ENCODE measurements at regions not wholly inside any gene's neighbourhood (a gene's known extent, or its start where the extent isn't known, plus 50 kb on each side); places are given as distances from the start of the nearest gene placed in this dataset.

- no peaks in the 10 kb centered on the region for H3K36me3 ChIP-seq (ENCODE audit: insufficient read depth, low read length, poor library complexity, severe bottlenecking)
- ChIA-PET CTCF (no interaction called here), POLR2A (ENCODE audit: low non-redundant PET) (no interaction called here)
- no peaks in the 10 kb centered on the region for H3K9me3 ChIP-seq (ENCODE audit: low read depth, low read length, poor library complexity, severe bottlenecking)
- intact Hi-C loops (cut with micrococcal nuclease; ENCODE audit: unreplicated experiment) = no loop called here
- no peak overlapping the region for H3K4me3 ChIP-seq (ENCODE audit: low read depth, low read length, poor library complexity, severe bottlenecking)
- TF ChIP-seq CTCF (conservative IDR thresholded peaks at IDR 0.05; ENCODE audit: low read depth, low read length) (no peak), EZH2 (IDR thresholded peaks at IDR 0.05; ENCODE audit: borderline replicate concordance, low read depth, low read length, poor library complexity, severe bottlenecking) (no peak)
- no TSS peak for BruUV-seq (replicated peaks)
- no peak overlapping the region for H3K27ac ChIP-seq (ENCODE audit: low read depth, low read length, poor library complexity, severe bottlenecking)
- DNase-seq (ENCODE audit: low spot score) = no peak
- no peaks in the 10 kb centered on the region for H3K4me1 ChIP-seq (ENCODE audit: insufficient read depth, low read length, poor library complexity, severe bottlenecking)
- H3K27me3 ChIP-seq (replicated peaks; ENCODE audit: insufficient read depth, low read depth, low read length, poor library complexity) = no peaks in the 10 kb centered on the region
Measured at GRCh38 chr2:146108993-146109392, 1589.1 kb upstream of the ZEB2 start.

GRCh38 chr2:146094185-146094584 lies 1574.3 kb upstream of the ZEB2 start:
- Histone ChIP-seq H3K4me1 (ENCODE audit: insufficient read depth, low read length, poor library complexity, severe bottlenecking) (no peaks in the 10 kb centered on the region), H3K9me3 (ENCODE audit: low read depth, low read length, poor library complexity, severe bottlenecking) (peaks cover 22% of the 10 kb centered on the region), H3K27me3 (replicated peaks; ENCODE audit: insufficient read depth, low read depth, low read length, poor library complexity) (no peaks in the 10 kb centered on the region), H3K36me3 (ENCODE audit: insufficient read depth, low read length, poor library complexity, severe bottlenecking) (no peaks in the 10 kb centered on the region), H3K27ac (ENCODE audit: low read depth, low read length, poor library complexity, severe bottlenecking) (no peak overlapping the region), H3K4me3 (ENCODE audit: low read depth, low read length, poor library complexity, severe bottlenecking) (no peak overlapping the region)
- ChIA-PET POLR2A (ENCODE audit: low non-redundant PET) (no interaction called here), CTCF (no interaction called here)
- TF ChIP-seq EZH2 (IDR thresholded peaks at IDR 0.05; ENCODE audit: borderline replicate concordance, low read depth, low read length, poor library complexity, severe bottlenecking) (no peak), CTCF (conservative IDR thresholded peaks at IDR 0.05; ENCODE audit: low read depth, low read length) (no peak)
- no peak for DNase-seq (ENCODE audit: low spot score)
- intact Hi-C loops (cut with micrococcal nuclease; ENCODE audit: unreplicated experiment) = no loop called here
- no TSS peak for BruUV-seq (replicated peaks)

GRCh38 chr2:146081459-146081858 lies 1561.5 kb upstream of the ZEB2 start:
- Histone ChIP-seq H3K27me3 (replicated peaks; ENCODE audit: insufficient read depth, low read depth, low read length, poor library complexity) (no peaks in the 10 kb centered on the region), H3K4me3 (ENCODE audit: low read depth, low read length, poor library complexity, severe bottlenecking) (no peak overlapping the region), H3K27ac (ENCODE audit: low read depth, low read length, poor library complexity, severe bottlenecking) (no peak overlapping the region), H3K36me3 (ENCODE audit: insufficient read depth, low read length, poor library complexity, severe bottlenecking) (no peaks in the 10 kb centered on the region), H3K9me3 (ENCODE audit: low read depth, low read length, poor library complexity, severe bottlenecking) (no peaks in the 10 kb centered on the region), H3K4me1 (ENCODE audit: insufficient read depth, low read length, poor library complexity, severe bottlenecking) (no peaks in the 10 kb centered on the region)
- TF ChIP-seq CTCF (conservative IDR thresholded peaks at IDR 0.05; ENCODE audit: low read depth, low read length) = no peak
- no peak for TF ChIP-seq EZH2 (IDR thresholded peaks at IDR 0.05; ENCODE audit: borderline replicate concordance, low read depth, low read length, poor library complexity, severe bottlenecking)
- BruUV-seq (replicated peaks) = no TSS peak
- POLR2A ChIA-PET (ENCODE audit: low non-redundant PET) = no interaction called here
- no peak for DNase-seq (ENCODE audit: low spot score)
- intact Hi-C loops (cut with micrococcal nuclease; ENCODE audit: unreplicated experiment) = no loop called here
- CTCF ChIA-PET = no interaction called here
